Omental fat pad (tissue), 3 donors: ENCODE measurements at regions not wholly inside any gene's neighbourhood (a gene's known extent, or its start where the extent isn't known, plus 50 kb on each side); places are given as distances from the start of the nearest gene placed in this dataset.

ENCODE experiments used
- ATAC-seq: fragments of 150-250 bp; one replicate; pipeline ENCODE4 v1.9.1; 2016; ENCODE audit warnings: mild to moderate bottlenecking, moderate library complexity; ENCODE audit not compliant: low FRiP score
- DNase-seq: peaks from one replicate; pipeline ENCODE4 v3.0.0-alpha.2; 2019; ENCODE audit warnings: low spot score
- TF ChIP-seq, protein P1 (sequence below), 3 donors: fragments of 450-650 bp; IDR thresholded peaks; one replicate each; pipeline ENCODE4 v1.5.1; 2016 to 2017; ENCODE audit warnings: antibody characterized with exemption in 3 of 3, mild to moderate bottlenecking in 3 of 3, moderate library complexity in 2 of 3

DNA sequence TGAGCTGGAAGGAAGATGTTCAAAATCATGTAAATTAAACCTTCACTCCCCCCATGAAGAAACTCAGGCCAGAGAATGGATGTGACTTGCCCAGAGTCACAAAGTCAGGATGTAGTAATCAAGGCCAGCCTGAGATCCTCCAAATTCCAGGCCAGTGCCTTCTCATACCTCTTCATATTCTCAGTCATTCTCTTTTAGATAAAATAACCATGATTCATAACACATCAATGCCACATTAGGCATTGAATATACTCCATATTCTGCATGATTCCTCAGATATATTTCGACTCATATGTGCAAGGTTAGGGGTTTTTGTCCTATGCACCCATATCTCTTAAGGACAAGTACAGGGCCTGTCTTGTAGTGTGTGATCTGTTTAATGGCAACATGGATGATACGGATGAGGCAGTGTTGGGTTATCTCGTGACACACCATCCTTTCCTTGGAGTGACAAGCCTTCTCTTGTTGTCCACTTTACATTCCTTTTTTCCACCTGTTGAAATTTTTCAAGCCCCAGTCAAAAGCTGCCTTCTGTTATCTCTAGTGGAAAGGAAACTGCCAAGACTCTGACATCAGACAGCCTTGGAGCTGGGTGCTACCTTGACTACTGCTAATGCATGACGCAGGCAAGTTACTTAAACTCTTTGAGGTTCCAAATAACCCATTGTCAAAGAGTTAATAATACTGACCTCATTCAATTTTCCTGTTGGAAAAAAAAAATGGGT, 227.5 kb upstream of the NR4A3 start:
- ATAC-seq, result no peak
- no peak for DNase-seq
- TF ChIP-seq, protein P1, sequence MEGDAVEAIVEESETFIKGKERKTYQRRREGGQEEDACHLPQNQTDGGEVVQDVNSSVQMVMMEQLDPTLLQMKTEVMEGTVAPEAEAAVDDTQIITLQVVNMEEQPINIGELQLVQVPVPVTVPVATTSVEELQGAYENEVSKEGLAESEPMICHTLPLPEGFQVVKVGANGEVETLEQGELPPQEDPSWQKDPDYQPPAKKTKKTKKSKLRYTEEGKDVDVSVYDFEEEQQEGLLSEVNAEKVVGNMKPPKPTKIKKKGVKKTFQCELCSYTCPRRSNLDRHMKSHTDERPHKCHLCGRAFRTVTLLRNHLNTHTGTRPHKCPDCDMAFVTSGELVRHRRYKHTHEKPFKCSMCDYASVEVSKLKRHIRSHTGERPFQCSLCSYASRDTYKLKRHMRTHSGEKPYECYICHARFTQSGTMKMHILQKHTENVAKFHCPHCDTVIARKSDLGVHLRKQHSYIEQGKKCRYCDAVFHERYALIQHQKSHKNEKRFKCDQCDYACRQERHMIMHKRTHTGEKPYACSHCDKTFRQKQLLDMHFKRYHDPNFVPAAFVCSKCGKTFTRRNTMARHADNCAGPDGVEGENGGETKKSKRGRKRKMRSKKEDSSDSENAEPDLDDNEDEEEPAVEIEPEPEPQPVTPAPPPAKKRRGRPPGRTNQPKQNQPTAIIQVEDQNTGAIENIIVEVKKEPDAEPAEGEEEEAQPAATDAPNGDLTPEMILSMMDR (IDR thresholded peaks at IDR 0.05), result no peak

GRCh38 chr9:99595796-99596195, 225.9 kb upstream of the NR4A3 start:
- TF ChIP-seq, protein P1 (IDR thresholded peaks at IDR 0.05), result no peak
- no peak for DNase-seq
- no peak for ATAC-seq

DNA sequence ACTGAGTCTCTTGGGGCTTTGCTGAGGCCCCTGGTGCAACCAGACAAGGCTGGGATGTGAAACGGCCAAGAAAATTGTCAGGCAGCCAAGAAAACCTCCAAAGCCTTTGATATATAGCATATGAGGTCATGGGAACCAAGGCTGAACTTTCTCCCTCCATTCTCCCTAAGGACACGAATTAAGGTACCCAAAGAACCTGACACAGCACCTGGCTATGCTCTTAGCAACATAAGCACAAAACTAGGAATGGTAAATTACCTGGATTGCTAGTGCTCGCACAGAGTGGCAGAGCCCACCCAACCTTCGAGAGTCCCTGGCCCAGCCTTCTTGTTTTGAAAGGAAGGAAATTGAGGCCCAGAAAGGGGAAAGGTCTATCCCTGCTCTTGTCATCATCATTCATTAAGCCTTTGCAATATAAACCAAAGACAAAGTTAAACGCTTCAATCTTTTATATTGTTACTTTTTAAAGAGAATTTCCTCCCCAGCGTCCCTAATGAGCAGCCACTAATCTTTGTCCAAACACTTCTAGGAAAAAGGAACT, 220.0 kb upstream of the NR4A3 start:
- ATAC-seq (no peak), DNase-seq (no peak)
- TF ChIP-seq, protein P1 (IDR thresholded peaks at IDR 0.05), result no peak

DNA sequence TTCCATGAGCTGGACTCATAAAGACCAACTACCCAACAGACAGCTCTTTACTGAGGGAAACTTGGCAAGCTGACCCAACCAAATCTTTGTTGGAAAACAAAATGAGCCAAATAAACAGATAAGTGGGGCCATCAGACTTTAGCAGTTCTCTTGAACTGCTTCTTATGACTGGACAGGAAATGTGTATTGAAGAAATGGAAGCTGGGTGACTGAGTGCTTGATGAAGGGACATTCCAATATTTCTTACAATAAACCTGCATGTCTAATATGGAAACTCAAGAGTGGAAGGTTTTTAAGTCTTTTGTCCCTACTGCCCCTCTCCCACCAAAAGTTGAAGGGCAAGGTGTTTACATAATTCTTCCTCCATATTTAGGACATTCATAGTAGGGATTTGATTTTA, 218.8 kb upstream of the NR4A3 start:
- DNase-seq (no peak), ATAC-seq (no peak)
- TF ChIP-seq, protein P1 (IDR thresholded peaks at IDR 0.05), result no peak

DNA sequence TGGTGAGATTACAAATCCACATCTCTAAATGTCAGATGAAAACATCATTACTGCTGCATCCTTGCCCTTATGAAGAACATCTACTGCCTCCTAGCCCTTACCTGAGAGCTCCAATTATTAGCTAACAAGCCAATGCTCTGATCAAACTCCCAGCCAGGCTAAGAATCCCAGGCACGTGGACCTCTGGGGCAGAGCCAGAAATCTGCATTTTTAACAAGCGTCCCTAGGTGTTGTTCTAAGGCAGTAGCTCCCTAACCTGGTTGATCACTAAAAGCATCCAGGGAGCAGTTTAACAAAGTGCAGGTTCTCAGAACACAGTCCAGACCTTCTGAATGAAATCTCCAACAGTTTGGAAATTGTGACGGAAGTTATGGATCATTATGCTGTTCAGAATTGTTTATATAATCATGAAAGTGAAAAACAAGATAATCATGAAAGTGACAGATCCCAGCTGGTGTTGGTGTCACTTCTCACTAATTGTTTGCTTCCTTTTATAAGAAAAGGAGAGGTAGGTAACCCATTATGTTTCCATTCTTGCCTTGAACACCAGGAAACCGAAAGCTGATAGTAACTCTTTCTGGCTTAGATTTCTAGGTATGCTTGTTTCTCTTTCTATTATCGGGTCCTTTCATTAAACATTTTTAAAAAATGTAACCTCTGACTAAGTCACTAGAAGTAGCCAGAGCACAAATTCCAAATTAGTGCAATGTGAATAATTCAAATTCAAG, 216.5 kb upstream of the NR4A3 start:
- DNase-seq (no peak), ATAC-seq (no peak)
- TF ChIP-seq, protein P1 (IDR thresholded peaks at IDR 0.05), result no peak

DNA sequence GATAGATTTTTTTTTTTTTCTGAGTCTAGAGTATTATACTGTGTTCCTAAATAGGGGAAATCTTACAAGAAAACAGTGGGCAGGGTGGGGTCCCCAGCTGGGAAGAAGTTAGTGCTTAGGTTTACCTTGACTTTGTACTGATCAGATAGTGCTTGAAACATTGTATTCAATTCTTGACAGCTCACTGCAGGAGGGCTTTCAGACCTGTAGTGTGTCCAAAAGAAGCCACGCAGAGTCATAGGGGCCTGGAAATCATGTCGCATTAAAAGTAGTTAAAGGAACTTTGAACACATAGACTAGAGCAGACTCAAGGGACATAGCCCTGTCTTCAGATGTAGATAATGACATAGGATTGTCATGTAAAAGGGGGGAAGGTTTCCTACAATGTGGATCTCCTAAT, 215.4 kb upstream of the NR4A3 start:
- TF ChIP-seq, protein P1 (IDR thresholded peaks at IDR 0.05), result no peak
- no peak for DNase-seq
- no peak for ATAC-seq
